Hepatocyte (in vitro differentiated cells): ENCODE measurements at regions not wholly inside any gene's neighbourhood (a gene's known extent, or its start where the extent isn't known, plus 50 kb on each side); places are given as distances from the start of the nearest gene placed in this dataset.

Experiments used
- DNase-seq: peaks from one replicate; pipeline ENCODE4 v3.0.0-alpha.2; 2016; ENCODE audit warnings: low spot score
- H2AFZ ChIP-seq: fragments of 200-600 bp; sonication (generic); 2 replicates; pipeline ENCODE4 v1.6.0; 2016; ENCODE audit warnings: antibody characterized with exemption, mild to moderate bottlenecking
- H3K27ac ChIP-seq: fragments of 200-600 bp; sonication (generic); 2 replicates; pipeline ENCODE4 v1.5.1; 2016; ENCODE audit warnings: mild to moderate bottlenecking
- H3K27me3 ChIP-seq: fragments of 200-600 bp; sonication (generic); 2 replicates; pipeline ENCODE4 v1.6.1; 2016
- H3K36me3 ChIP-seq: fragments of 200-600 bp; sonication (generic); replicated peaks from 2 replicates; pipeline ENCODE4 v1.5.1; 2016; ENCODE audit warnings: low read depth; ENCODE audit not compliant: insufficient read depth
- H3K4me1 ChIP-seq: fragments of 200-600 bp; sonication (generic); 2 replicates; pipeline ENCODE4 v1.5.1; 2016; ENCODE audit warnings: mild to moderate bottlenecking, moderate library complexity; ENCODE audit not compliant: insufficient read depth
- H3K4me2 ChIP-seq: fragments of 200-600 bp; sonication (generic); 2 replicates; pipeline ENCODE4 v1.6.0; 2016
- H3K4me3 ChIP-seq: fragments of 200-600 bp; sonication (generic); 2 replicates; pipeline ENCODE4 v1.5.1; 2016; ENCODE audit warnings: mild to moderate bottlenecking
- H3K79me2 ChIP-seq: fragments of 200-600 bp; sonication (generic); 2 replicates; pipeline ENCODE4 v1.6.0; 2017; ENCODE audit warnings: mild to moderate bottlenecking
- H3K9me2 ChIP-seq: fragments of 200-600 bp; sonication (generic); replicated peaks from 2 replicates; pipeline ENCODE4 v1.6.0; 2017; ENCODE audit warnings: mild to moderate bottlenecking; ENCODE audit not compliant: insufficient read depth
- H3K9me3 ChIP-seq: fragments of 200-600 bp; sonication (generic); 2 replicates; pipeline ENCODE4 v1.5.1; 2016; ENCODE audit warnings: low read depth, mild to moderate bottlenecking
- H4K20me1 ChIP-seq: fragments of 200-600 bp; sonication (generic); 2 replicates; pipeline ENCODE4 v1.6.0; 2016; ENCODE audit warnings: mild to moderate bottlenecking; ENCODE audit not compliant: insufficient read depth, poor library complexity, severe bottlenecking
- CTCF ChIP-seq: fragments of 200-600 bp; sonication (generic); IDR thresholded peaks from 2 replicates; pipeline ENCODE4 v1.5.1; 2016; ENCODE audit warnings: antibody characterized with exemption, mild to moderate bottlenecking; ENCODE audit not compliant: poor library complexity
- EZH2 ChIP-seq: fragments of 200-600 bp; sonication (generic); IDR thresholded peaks from 2 replicates; pipeline ENCODE4 v1.6.1; 2016; ENCODE audit warnings: antibody characterized with exemption, mild to moderate bottlenecking, borderline replicate concordance
- EZH2phosphoT487 ChIP-seq: fragments of 200-600 bp; sonication (generic); IDR thresholded peaks from one replicate; pipeline ENCODE4 v1.6.1; 2018; ENCODE audit warnings: antibody characterized with exemption, mild to moderate bottlenecking, low read depth, moderate library complexity; ENCODE audit not compliant: unreplicated experiment, severe bottlenecking
- WGBS: methylation state at CpG from one replicate; pipeline ENCODE4 v1.1.6; 2016; ENCODE audit warnings: low lambda C conversion rate; ENCODE audit errors: missing lambda C conversion rate; 5-methylcytosine and 5-hydroxymethylcytosine counted together

GRCh38 chr5:61704289-61704688 is 372.2 kb downstream of the ZSWIM6 start:
- H3K4me3 ChIP-seq: no peak overlapping the region
- H3K27me3 ChIP-seq: no peaks in the 10 kb centered on the region
- TF ChIP-seq CTCF: no peak
- TF ChIP-seq EZH2: no peak
- no peak for TF ChIP-seq EZH2phosphoT487
- no peak overlapping the region for H3K27ac ChIP-seq
- H4K20me1 ChIP-seq: no peaks in the 10 kb centered on the region
- no peaks in the 10 kb centered on the region for H3K36me3 ChIP-seq
- no peaks in the 10 kb centered on the region for H3K79me2 ChIP-seq
- no peaks in the 10 kb centered on the region for H3K9me3 ChIP-seq
- H3K4me1 ChIP-seq: no peaks in the 10 kb centered on the region
- WGBS: 80% methylated on average over 3 of the region's 3 CpGs
- no peak for DNase-seq
- no peaks in the 10 kb centered on the region for H3K9me2 ChIP-seq
- H3K4me2 ChIP-seq: no peak overlapping the region
- H2AFZ ChIP-seq: no peak overlapping the region

DNA sequence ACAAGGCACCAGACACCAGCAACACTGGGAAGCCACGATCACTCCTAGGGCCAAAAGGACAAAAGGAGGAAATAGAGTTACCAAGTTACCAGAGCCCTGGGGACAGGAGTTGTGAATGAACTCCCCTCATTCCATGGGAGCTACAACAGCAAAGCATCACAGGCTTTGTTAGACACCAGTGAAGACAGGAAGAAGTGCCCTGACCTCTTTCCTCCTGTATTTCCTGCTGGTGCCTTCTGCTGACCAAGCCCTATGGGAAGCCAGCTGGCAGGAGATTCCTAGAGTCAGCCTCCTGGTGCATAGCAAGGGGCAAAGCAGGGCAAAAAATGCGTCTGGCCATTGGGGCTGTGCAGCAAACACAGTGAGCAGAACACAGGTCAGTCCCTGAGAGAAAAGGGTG is 374.7 kb downstream of the ZSWIM6 start:
- no peaks in the 10 kb centered on the region for H3K36me3 ChIP-seq
- no peaks in the 10 kb centered on the region for H3K9me3 ChIP-seq
- H3K4me3 ChIP-seq: no peak overlapping the region
- no peaks in the 10 kb centered on the region for H4K20me1 ChIP-seq
- H2AFZ ChIP-seq: no peak overlapping the region
- no peak overlapping the region for H3K4me2 ChIP-seq
- 92% methylated on average over 2 of the region's 2 CpGs for WGBS
- no peaks in the 10 kb centered on the region for H3K79me2 ChIP-seq
- DNase-seq: no peak
- H3K9me2 ChIP-seq: no peaks in the 10 kb centered on the region
- H3K27me3 ChIP-seq: no peaks in the 10 kb centered on the region
- H3K27ac ChIP-seq: no peak overlapping the region
- no peaks in the 10 kb centered on the region for H3K4me1 ChIP-seq
- TF ChIP-seq EZH2phosphoT487 (no peak), EZH2 (no peak), CTCF (no peak)

- Histone ChIP-seq H3K79me2 (no peaks in the 10 kb centered on the region), H3K4me1 (no peaks in the 10 kb centered on the region), H3K36me3 (no peaks in the 10 kb centered on the region), H3K27ac (no peak overlapping the region), H3K9me2 (no peaks in the 10 kb centered on the region), H3K9me3 (peaks cover 6% of the 10 kb centered on the region), H3K4me3 (no peak overlapping the region), H3K4me2 (no peak overlapping the region), H4K20me1 (no peaks in the 10 kb centered on the region), H3K27me3 (no peaks in the 10 kb centered on the region), H2AFZ (no peak overlapping the region)
- 91% methylated on average over 1 of the region's 1 CpG for WGBS
- no peak for TF ChIP-seq EZH2
- no peak for TF ChIP-seq CTCF
- TF ChIP-seq EZH2phosphoT487: no peak
- DNase-seq: no peak
Measured at GRCh38 chr5:61719124-61719523, 387.1 kb downstream of the ZSWIM6 start.

GRCh38 chr5:61720829-61721228 is 388.8 kb downstream of the ZSWIM6 start:
- TF ChIP-seq EZH2phosphoT487: no peak
- no peak for TF ChIP-seq CTCF
- TF ChIP-seq EZH2: no peak

More at GRCh38 chr5:61720829-61721228, 388.8 kb downstream of the ZSWIM6 start:
- Histone ChIP-seq H3K4me2 (no peak overlapping the region), H3K27me3 (no peaks in the 10 kb centered on the region), H3K79me2 (no peaks in the 10 kb centered on the region), H4K20me1 (no peaks in the 10 kb centered on the region), H2AFZ (no peak overlapping the region), H3K9me3 (peaks cover 6% of the 10 kb centered on the region), H3K27ac (no peak overlapping the region), H3K36me3 (no peaks in the 10 kb centered on the region), H3K9me2 (no peaks in the 10 kb centered on the region), H3K4me3 (no peak overlapping the region), H3K4me1 (no peaks in the 10 kb centered on the region)
- no peak for DNase-seq
- 96% methylated on average over 1 of the region's 1 CpG for WGBS
